ENCODE measurements at regions not wholly inside any gene's neighbourhood (a gene's known extent, or its start where the extent isn't known, plus 50 kb on each side); places are given as distances from the start of the nearest gene placed in this dataset.

- TF ChIP-seq REST (IDR thresholded peaks at IDR 0.05; ENCODE audit: unreplicated experiment) = no peak
Measured at GRCh38 chr6:170107606-170108222, 183.2 kb downstream of the DLL1 start (continued).

GRCh38 chr6:170106906-170107525, 183.9 kb downstream of the DLL1 start:
- Histone ChIP-seq H3K4me2 (no peak overlapping the region), H3F3A (replicated peaks; ENCODE audit: low read depth) (no peaks in the 10 kb centered on the region), H4K20me1 (replicated peaks; ENCODE audit: insufficient read depth) (no peaks in the 10 kb centered on the region), H3K36me3 (ENCODE audit: insufficient read depth) (no peaks in the 10 kb centered on the region), H2AFZ (no peak overlapping the region), H3K79me2 (replicated peaks; ENCODE audit: insufficient read depth) (no peaks in the 10 kb centered on the region), H3K27ac (ENCODE audit: low read depth) (no peak overlapping the region), H3K4me3 (no peak overlapping the region), H3K4me1 (ENCODE audit: insufficient read depth) (no peaks in the 10 kb centered on the region), H3K27me3 (ENCODE audit: insufficient read depth) (no peaks in the 10 kb centered on the region), H3K9me2 (ENCODE audit: insufficient read depth) (no peaks in the 10 kb centered on the region)
- Mint-ChIP-seq H3K4me3 (no peak overlapping the region), H3K4me1 (peaks cover 5% of the 10 kb centered on the region; the same call in 2 of the 3 replicates), H3K27ac (no peak overlapping the region; the same call in 1 of the 2 replicates), H3K9me3 (no peaks in the 10 kb centered on the region; the same call in 2 of the 3 replicates), H3K36me3 (ENCODE audit: low read depth) (no peaks in the 10 kb centered on the region), H3K27me3 (ENCODE audit: insufficient read depth, low read depth, poor library complexity) (peaks cover 7% of the 10 kb centered on the region)
- no peak for ATAC-seq
- DNase-seq (ENCODE audit: low spot score) = no peak
- TF ChIP-seq NANOG (IDR thresholded peaks at IDR 0.05; ENCODE audit: borderline replicate concordance) = no peak
- TF ChIP-seq POLR2AphosphoS5 (IDR thresholded peaks at IDR 0.05; ENCODE audit: low read depth) = no peak
- TF ChIP-seq EZH2phosphoT487 (IDR thresholded peaks at IDR 0.05; ENCODE audit: unreplicated experiment) = no peak
- no peak for TF ChIP-seq ZNF114 (CRISPR knock-in tag; IDR thresholded peaks at IDR 0.05)
- TF ChIP-seq JUNB (IDR thresholded peaks at IDR 0.05; ENCODE audit: unreplicated experiment) = no peak
- no peak for TF ChIP-seq CTCF (conservative IDR thresholded peaks at IDR 0.05; ENCODE audit: low read depth in 2 of 2)
- no peak for TF ChIP-seq ZNF462 (CRISPR knock-in tag; IDR thresholded peaks at IDR 0.05)
- no peak for TF ChIP-seq STAT1 (IDR thresholded peaks at IDR 0.05; ENCODE audit: unreplicated experiment)
- TF ChIP-seq CREB1 (CRISPR knock-in tag; IDR thresholded peaks at IDR 0.05; ENCODE audit: low read depth) = no peak
- TF ChIP-seq ZNF331 (CRISPR knock-in tag; IDR thresholded peaks at IDR 0.05; ENCODE audit: low read depth) = no peak
- no peak for TF ChIP-seq ETS1 (IDR thresholded peaks at IDR 0.05)

All from GM23338 (cell line).